ENCODE measurements at regions not wholly inside any gene's neighbourhood (a gene's known extent, or its start where the extent isn't known, plus 50 kb on each side); places are given as distances from the start of the nearest gene placed in this dataset.

DNA sequence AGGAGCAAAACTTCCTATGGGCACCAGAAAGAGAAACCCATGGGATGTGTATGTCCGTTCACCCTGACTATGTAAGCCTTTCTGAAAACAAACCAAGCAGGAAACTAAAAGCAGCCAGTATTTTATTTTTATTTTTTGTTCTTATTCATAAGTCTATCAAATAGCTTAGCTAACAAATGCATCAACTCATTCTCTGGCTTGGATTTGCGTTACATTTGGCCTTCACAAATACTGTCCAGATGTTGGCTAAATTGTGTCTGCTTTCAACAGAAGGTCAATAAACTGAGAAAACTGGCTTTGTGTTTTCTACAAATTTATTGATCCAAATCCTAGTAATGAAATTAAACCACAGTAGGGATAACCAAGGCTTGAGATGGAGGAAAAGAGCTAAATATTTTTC, 379.0 kb downstream of the NOVA1 start:
- BruUV-seq (replicated peaks), result no TSS peak
- DNase-seq (no peak), ATAC-seq (ENCODE audit: low read depth) (no peak)
- Histone ChIP-seq H2AK9ac (replicated peaks; ENCODE audit: low read depth, low read length, poor library complexity) (no peak overlapping the region), H4K8ac (ENCODE audit: low read depth in 2 of 2, low read length in 2 of 2) (no peak overlapping the region), H3K4ac (ENCODE audit: low read depth, low read length) (no peak overlapping the region), H3K27me3 (ENCODE audit: control insufficient read depth, insufficient read depth, low read length) (no peaks in the 10 kb centered on the region), H2BK5ac (ENCODE audit: low read depth, low read length, poor library complexity, severe bottlenecking) (no peak overlapping the region), H3K18ac (ENCODE audit: low read depth, low read length) (no peak overlapping the region), H3K36me3 (ENCODE audit: control insufficient read depth, insufficient read depth, low read length) (no peaks in the 10 kb centered on the region), H4K5ac (ENCODE audit: low read depth, low read length) (no peak overlapping the region), H3K4me3 (ENCODE audit: insufficient read depth, low read depth, low read length) (no peak overlapping the region), H2BK120ac (ENCODE audit: low read depth, low read length) (no peak overlapping the region), H3K9me3 (ENCODE audit: control insufficient read depth, insufficient read depth, low read length) (no peaks in the 10 kb centered on the region; the same call in 1 of the 2 replicates), H3K27ac (ENCODE audit: insufficient read depth, low read length) (no peak overlapping the region), H3K4me1 (ENCODE audit: control insufficient read depth, insufficient read depth, low read length) (no peaks in the 10 kb centered on the region), H3K14ac (replicated peaks; ENCODE audit: low read depth, low read length) (no peak overlapping the region), H3K9ac (ENCODE audit: low read depth, low read length) (no peak overlapping the region), H3K79me1 (ENCODE audit: low read depth in 1 of 2, low read length in 2 of 2) (no peaks in the 10 kb centered on the region), H3K4me2 (ENCODE audit: low read depth, low read length) (no peak overlapping the region), H2BK15ac (ENCODE audit: low read depth, low read length) (no peak overlapping the region), H3K9me1 (ENCODE audit: insufficient read depth, low read length) (no peaks in the 10 kb centered on the region), H3K56ac (ENCODE audit: extremely low read depth, insufficient read depth, low read length) (no peak overlapping the region), H4K20me1 (ENCODE audit: insufficient read depth, low read length) (no peaks in the 10 kb centered on the region), H3K23ac (ENCODE audit: low read depth, low read length) (no peak overlapping the region), H2BK20ac (ENCODE audit: low read depth, low read length) (no peak overlapping the region), H2AFZ (replicated peaks; ENCODE audit: low read length, poor library complexity) (no peak overlapping the region), H4K91ac (ENCODE audit: insufficient read depth, low read depth, low read length) (no peak overlapping the region), H2AK5ac (ENCODE audit: low read depth, low read length) (no peak overlapping the region)
- no CpG with 5 or more reads among the region's 2 CpGs for WGBS, 2 experiments (ENCODE audit: extremely low coverage in 2 of 2, insufficient read length in 1 of 2)
- dilution Hi-C loops (cut with HindIII; ENCODE audit: low sequenced_read_pairs, unreplicated experiment), result no loop called here
- POLR2A ChIA-PET (ENCODE audit: unreplicated experiment), result no interaction called here
- TF ChIP-seq POLR2A (IDR thresholded peaks at IDR 0.05; ENCODE audit: low read depth, low read length) (no peak), RFX5 (IDR thresholded peaks at IDR 0.05; ENCODE audit: low read depth, low read length) (no peak), MXI1 (IDR thresholded peaks at IDR 0.05; ENCODE audit: borderline replicate concordance, low read depth, low read length) (no peak), CEBPB (IDR thresholded peaks at IDR 0.05; ENCODE audit: low read depth, low read length) (no peak), MAFK (IDR thresholded peaks at IDR 0.05; ENCODE audit: low read depth, low read length) (no peak), RCOR1 (IDR thresholded peaks at IDR 0.05; ENCODE audit: insufficient replicate concordance, low read length) (no peak), NFE2L2 (IDR thresholded peaks at IDR 0.05; ENCODE audit: low read depth, low read length) (no peak), BHLHE40 (IDR thresholded peaks at IDR 0.05; ENCODE audit: low read depth, low read length) (no peak), RAD21 (IDR thresholded peaks at IDR 0.05; ENCODE audit: low read length) (no peak), MAZ (IDR thresholded peaks at IDR 0.05; ENCODE audit: borderline replicate concordance, low read depth, low read length) (no peak), CHD1 (IDR thresholded peaks at IDR 0.05; ENCODE audit: low read depth, low read length) (no peak)
- TF ChIP-seq, protein P1, sequence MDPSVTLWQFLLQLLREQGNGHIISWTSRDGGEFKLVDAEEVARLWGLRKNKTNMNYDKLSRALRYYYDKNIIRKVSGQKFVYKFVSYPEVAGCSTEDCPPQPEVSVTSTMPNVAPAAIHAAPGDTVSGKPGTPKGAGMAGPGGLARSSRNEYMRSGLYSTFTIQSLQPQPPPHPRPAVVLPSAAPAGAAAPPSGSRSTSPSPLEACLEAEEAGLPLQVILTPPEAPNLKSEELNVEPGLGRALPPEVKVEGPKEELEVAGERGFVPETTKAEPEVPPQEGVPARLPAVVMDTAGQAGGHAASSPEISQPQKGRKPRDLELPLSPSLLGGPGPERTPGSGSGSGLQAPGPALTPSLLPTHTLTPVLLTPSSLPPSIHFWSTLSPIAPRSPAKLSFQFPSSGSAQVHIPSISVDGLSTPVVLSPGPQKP (IDR thresholded peaks at IDR 0.05; ENCODE audit: borderline replicate concordance, low read depth, low read length), result no peak
- TF ChIP-seq, protein P2, sequence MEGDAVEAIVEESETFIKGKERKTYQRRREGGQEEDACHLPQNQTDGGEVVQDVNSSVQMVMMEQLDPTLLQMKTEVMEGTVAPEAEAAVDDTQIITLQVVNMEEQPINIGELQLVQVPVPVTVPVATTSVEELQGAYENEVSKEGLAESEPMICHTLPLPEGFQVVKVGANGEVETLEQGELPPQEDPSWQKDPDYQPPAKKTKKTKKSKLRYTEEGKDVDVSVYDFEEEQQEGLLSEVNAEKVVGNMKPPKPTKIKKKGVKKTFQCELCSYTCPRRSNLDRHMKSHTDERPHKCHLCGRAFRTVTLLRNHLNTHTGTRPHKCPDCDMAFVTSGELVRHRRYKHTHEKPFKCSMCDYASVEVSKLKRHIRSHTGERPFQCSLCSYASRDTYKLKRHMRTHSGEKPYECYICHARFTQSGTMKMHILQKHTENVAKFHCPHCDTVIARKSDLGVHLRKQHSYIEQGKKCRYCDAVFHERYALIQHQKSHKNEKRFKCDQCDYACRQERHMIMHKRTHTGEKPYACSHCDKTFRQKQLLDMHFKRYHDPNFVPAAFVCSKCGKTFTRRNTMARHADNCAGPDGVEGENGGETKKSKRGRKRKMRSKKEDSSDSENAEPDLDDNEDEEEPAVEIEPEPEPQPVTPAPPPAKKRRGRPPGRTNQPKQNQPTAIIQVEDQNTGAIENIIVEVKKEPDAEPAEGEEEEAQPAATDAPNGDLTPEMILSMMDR (conservative IDR thresholded peaks at IDR 0.05; ENCODE audit: low read depth, low read length), result no peak
- TF ChIP-seq, protein P3, sequence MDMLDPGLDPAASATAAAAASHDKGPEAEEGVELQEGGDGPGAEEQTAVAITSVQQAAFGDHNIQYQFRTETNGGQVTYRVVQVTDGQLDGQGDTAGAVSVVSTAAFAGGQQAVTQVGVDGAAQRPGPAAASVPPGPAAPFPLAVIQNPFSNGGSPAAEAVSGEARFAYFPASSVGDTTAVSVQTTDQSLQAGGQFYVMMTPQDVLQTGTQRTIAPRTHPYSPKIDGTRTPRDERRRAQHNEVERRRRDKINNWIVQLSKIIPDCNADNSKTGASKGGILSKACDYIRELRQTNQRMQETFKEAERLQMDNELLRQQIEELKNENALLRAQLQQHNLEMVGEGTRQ (IDR thresholded peaks at IDR 0.05; ENCODE audit: low read depth, low read length), result no peak
- intact Hi-C loops (cut with micrococcal nuclease), result no loop called here
- in situ Hi-C loops (cut with MboI; ENCODE audit: low sequenced_read_pairs), result no loop called here
- CTCF ChIA-PET, result interaction anchor here (0.6 kb wide), 1 partner anchor 818 kb away, joined by 3 read pairs; no protein-coding TSS in a partner anchor
